NCI-H2107 treated with DMSO at 0.1 percent for 48 hours (cell line): ENCODE measurements at regions not wholly inside any gene's neighbourhood (a gene's known extent, or its start where the extent isn't known, plus 50 kb on each side); places are given as distances from the start of the nearest gene placed in this dataset.

Experiments used
- DNase-seq: peaks from one replicate; lab custom pipeline; 2025; ENCODE audit not compliant: unreplicated experiment; lab: John Stamatoyannopoulos, UW

DNA sequence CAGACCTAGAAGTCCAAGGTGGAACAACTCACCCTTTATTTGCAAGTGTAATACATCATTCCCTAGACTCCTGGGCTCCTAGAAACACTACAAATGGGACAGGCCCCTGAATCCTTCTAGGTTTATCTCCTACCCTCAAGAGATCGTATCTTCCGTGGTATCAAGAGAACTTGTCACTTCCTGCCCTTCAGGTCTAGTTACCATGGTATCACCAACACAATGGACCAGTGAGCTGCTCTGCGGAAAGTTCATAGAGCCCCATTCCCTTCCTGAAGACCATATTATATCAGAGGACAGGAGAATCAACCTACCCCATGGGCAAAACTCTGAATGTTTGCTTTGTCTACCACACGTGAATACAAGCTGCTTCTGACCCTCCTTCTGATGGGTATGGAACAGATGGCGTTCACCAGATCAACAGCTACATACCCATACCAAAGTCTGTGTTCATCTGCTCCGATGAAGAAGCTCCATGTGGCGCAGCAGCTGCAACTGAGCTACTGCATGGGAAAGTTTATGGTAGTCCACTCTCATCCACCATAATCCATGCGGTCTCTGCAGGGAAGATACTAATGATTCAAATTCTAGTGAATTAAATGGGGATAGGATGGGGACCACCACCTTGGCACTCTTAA, 84.6 kb upstream of the KLF13 start:
- DNase-seq = no peak

DNA sequence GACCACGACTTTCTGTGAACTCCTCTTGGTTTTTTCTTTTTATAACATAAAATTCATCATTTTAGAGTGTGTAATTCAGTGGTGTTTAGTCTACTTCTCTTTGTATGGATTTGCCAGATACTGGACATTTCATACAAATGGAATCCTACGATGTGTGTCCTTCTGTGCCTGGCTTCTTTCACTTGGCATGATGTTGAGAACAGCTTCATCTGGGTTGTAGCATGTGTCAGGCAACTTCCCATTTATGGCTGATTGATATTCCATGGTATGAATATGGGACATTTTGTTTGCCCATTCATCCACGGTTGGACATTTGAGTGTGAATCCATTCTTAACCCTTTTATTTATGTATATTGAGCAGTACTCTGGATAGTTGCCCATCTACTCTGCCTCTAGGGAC, 82.7 kb upstream of the KLF13 start:
- no peak for DNase-seq

DNA sequence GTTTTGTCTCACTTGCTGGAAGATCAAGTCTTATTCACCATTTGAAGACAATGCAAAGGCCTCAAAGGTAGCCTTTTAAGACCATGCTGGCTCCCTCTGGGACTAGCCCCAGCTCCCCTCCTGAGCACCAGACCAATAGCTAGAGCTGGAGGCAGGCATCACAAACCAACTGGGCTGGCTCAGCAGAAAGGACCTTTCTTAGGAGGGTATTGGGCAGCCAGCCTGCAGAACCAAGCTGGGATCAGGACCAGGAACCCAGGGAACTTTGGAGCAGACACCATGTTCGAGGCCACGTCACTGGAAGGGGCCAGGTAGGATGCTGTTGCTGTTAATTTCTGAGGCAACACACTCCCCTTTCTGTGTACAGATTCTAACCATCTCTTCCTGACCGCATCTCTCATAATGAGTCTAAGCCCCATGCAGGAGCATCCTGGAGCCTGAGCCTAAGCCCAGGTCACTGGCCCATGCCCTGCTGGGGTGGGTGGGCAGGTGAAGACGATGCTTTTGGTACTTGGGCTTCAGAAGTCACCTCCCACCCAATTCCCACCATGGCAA, 81.4 kb upstream of the KLF13 start:
- DNase-seq = no peak

DNA sequence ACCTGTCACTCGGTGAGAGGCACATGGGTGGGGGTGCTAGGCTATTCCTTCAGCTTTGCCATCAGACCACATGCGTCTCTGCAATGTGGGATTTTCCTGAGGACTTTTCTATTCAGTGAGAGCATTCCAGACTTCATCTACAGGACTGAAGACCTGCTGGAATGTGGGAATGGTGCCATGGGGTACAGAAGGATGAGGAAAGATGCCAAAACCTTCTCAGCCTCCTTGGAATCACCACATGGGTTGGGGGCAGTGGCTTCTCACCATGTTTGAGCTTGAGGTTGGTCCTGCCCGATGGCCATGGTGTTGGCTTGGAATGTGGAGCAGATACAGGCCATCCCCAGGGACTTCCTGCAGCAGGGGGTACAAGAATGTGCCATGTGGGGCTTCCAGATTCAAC, 80.9 kb upstream of the KLF13 start:
- no peak for DNase-seq

DNA sequence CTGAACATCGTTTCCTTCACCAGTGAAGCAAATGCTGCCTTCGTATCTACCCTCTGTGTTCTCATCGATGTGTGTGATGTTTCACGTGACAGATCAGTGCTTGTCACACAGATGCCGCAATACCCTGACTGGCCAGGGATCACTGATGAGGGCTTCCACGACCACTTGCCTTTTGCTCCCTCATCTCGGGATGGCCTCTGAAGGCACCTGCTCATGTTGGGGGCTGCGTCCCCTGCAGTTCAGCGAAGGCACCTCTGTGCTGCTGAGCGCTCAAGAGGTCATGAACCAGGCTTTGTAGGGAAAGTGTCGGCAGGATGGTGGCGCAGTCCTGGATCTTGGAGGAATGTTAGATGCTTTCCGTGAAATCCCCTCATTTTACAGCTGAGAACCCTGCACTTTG, 79.2 kb upstream of the KLF13 start:
- DNase-seq = no peak

DNA sequence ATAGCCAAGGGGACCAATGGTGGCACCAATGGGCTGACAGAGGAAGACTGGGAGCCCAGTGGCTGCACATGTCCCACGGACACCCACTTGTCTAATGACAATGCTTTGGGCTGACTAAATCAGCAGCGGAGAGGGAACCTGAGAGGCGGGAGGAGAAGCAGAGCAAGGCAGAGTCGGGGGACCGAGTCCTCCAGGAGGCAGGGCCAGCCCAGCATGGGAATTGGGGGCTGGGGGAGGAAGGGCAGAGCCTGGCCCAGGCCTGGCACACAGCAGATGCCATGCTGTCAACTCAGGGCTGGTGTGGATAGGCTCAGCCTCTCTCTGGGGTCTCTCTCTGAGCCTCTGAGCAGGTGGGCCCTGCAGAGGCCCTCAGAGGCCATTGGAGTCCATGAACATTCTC, 78.4 kb upstream of the KLF13 start:
- no peak for DNase-seq

DNA sequence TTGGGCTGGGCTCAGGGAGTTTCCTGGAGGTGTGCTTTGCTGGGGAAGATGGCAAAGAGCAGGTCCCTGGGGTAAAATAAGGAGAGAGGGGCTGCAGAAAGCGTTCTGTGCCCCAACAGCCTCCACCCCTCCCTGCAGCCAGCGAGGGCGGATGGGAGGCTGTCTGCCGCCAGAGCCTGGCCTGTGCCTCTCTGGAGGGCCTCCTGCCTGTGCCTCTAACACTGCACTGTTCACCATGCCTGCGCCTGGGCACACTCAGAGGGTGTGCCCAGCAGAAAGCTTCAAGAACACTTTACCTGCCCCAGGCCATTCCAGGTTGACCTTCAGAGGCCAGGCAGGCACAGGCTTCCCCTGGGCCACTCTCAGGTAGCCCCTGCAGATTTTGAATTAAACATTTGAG, 77.7 kb upstream of the KLF13 start:
- DNase-seq = no peak

DNA sequence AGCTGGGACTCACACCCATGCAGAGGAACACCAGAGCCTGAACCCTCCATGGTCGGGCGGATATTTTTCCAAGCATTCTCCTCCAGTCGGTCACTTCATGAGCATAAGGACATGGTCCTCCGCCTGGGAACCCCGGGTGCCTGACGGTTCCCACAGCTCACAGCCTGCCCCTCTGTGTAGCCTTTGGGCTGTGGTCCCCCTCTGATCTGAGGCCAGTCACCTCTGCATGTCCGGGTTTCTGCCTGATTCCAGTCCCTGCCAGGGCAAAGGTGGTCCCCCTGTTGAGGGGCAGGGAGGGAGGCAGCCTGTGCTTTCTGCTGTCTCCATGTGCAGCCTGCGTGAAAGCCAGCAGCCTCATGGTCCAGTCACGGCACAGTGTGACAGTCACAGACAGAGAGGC, 76.6 kb upstream of the KLF13 start:
- no peak for DNase-seq

DNA sequence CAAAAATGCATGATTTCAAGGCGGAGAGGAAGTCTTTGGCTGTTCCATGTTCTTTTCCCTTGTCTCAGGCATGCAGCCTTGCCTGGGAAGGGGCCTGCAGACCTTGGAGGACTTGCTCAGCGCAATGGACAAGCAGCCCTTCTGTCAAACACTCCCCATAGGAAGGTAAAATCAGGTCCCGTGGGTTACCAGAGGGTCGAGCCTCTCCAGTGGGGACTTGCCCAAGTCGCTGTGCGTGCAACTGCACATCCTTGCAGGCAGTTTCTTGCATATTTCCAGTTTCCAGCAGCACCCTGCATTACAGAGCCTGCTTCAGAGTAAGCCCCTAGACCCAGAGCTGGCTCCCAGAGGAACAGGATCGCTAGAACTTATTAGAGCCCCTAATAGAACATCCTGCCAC, 75.5 kb upstream of the KLF13 start:
- no peak for DNase-seq

DNA sequence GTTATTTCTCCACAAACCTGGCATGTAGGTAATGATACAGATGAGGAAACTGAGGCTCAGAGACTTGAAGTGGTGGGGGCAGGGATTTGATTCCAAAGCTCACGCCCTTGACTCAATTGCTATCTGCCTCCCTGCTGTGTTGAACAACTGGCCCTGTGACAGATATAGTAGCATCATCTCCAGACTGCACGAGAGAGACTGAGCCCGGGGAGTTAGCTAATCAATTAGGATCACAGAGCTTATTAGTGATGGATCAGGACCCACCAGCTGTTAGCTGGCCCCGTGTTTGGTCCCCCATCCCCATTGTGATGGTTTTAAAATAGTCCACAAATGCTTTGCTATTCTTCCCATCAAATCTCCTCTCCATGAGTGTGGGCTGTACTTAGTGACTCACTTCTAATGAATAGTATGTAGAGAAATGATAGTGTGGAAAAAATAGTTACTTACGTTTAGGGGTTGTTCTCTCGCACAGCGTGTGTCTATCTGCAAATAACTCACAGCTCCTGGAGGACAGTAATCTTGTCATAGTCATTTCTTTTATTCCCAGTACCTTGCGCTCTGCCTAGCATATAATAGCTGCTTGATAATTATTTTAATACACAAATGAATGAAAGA, 74.4 kb upstream of the KLF13 start:
- no peak for DNase-seq

DNA sequence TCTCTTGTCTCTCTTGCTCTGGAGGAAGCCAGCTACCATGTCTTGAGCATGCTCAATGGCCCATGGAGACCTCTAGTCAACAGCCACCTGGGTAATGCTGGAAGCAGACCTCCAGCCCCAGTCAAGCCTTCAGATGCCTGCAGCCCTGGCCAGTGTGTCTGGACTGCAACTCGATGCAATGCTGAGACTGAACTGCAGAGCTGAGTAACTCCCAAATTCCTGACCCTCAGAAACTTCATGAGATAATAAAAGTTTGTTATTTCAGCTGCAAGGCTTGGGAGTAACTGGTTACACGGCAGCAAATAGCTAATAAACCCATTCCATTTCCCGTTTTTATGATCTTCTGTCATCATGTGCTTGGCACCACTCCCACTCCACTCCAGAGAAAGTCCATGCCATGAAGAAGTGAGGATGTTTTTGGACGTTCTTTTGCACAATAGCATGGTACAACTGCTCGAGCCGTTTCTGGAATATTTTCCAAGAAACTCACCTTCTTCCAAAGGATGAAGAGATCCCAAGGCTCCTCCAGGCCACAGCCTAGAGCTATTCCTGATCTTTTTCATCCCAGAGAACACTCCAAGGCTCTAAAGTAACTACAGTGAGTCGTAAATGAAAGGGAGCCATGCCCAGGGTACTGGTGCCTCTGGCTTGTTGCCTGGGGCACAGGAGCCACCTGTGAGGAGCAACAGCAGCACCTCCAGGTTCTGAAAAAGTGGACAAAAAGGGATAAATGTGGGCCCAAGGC, 72.0 kb upstream of the KLF13 start:
- no peak for DNase-seq

DNA sequence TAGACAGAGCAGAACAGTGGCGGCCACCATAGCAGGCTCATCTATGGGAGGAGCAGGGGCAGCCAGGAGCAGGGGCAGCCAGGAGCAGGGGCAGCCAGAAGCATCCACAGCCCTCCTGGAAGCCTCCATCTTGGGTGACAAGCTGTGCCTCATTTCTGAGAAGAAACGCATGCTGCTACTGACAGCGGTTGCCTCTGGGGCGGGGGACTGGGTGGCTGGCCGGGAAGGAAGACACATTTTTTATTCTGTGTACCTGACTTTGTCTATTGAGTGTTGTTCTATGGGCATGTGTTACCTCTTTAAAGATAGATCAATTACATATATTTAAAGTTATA, 71.5 kb upstream of the KLF13 start:
- no peak for DNase-seq

DNA sequence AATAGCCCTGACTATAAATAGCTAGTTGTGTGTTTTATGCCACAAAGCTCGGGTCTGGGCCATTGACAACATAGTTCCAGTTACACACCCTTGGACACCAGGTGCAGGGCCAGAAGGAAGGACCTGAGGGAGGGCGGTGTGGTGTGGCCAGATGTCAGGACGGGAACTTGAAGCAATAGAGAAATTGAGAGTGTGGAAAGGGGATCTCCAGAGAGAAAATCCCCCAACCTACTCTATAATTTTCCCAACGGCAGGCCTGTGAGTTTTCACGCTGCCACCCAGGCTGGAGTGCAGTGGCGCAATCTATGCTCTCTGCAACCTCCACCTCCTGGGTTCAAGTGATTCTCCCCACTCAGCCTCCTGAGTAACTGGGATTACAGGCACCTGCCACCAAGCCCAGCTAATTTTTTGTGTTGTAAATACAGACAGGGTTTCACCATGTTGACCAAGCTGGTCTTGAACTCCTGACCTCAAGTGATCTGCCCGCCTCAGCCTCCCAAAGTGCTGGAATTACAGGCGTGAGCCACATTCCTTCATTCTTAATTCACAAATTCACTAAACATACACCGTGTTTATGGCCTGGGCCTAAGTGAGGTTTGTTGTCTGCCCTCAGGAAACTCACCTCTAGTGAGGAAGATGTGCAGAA, 70.8 kb upstream of the KLF13 start:
- no peak for DNase-seq

DNA sequence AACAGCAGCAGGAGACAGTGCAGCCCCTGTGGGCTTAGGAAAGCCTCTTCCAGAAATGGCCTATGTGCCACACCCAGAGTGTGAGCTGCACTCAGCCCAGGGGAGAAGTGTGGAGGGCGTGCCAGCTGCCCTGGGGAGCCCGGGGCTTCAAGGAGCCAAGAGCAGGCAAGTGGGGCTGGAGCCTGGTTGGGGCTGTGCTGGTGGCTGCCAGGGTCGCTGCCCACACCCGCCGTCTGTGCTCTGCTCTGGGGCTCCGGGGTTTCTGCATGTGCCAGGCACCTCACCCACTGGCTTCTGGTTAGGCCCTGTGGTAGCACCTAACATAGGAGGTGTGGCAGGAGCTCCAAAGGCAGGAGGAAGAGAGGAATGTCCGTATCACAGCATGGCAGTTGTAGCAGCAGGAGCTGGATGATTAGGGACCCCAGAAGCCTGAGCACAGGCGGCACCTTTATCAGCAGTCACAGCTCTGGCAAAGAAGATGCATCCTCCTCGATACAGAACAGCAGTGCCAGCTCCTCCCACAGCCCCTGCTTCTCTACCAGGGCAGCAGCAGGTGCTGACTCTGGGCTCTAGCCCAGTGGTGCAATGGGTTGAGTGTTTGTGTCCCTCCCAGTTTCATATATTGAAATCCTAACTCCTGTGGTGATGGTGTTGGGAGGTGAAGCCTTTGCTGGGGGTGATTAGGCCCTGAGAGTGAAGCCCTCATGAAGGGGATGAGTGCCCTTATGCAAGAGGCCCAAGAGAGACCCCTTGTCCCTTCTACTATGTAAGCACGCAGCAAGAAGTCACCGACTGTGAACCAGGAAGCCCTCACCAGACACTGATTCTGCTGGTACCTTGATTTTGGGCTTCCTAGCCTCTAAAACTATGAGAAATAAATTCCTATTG, 70.0 kb upstream of the KLF13 start:
- DNase-seq = no peak

DNA sequence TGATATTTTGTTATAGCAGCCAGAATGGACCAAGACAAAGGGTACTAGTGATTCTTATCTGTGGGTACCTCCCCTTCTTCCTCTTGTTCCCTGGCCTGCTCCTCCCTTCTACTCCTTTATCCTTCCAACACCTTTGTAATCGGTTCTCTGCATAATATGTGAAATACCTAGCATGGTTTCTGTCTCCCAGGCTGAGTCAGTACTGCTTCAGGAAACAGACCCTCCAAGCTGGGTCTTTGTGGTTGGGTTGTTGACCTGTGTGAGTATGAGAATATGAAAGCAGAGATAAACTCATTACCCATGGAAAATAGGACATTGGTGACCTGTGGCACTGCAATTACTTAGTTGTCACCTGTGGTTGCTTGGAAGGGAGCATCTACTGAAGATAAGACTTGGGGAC, 69.3 kb upstream of the KLF13 start:
- DNase-seq = no peak

DNA sequence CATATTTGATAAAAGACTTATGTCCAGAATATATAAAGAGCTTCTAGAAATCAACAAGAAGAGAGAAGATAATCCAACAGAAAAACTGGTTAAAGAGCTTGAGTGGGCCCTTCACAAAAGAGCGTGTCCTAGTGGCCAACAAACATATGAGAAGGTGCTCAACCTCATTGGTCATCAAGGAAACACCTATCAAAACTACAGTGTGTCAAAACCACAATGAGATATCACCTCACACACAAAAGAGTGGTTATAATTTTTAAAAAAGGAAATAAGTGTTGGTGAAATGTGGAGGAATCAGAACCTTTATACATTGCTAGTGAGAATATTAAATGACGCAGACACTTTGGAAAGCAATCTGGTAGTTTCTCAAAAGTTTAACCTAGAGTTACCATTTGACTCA, 68.4 kb upstream of the KLF13 start:
- DNase-seq = no peak

DNA sequence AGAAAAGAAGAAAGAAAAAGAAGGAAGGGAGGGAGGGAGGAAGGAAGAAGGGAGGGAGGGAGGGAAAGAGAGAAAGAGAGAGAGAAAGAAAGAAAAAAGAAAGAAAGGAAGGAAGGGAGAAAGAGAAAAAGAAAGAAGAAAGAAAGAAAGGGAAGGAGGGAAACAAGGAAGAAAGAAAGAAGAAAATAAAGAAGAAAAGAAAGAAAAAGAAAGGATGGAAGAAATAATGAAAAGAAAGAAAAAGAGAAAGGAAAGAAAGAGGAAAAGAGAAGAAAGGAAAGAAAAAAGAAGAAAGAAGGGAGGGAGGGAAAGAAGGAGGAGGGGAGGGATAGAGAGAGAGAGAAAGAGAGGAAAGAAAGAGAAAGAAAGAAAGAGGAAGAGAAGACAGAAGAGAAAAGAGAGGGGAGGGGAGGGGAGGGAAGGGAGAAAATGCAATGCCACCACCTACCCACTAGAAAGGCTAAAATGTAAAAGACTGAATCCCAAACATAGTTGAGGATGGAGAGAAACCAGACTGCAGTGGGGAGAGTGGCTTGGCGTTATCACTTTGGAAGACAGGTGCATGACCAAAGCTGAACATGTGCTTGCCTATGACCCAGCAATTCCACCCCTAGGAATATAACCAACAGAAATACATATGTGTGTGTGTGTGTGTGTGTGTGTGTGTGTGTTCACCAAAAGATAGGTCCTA, 66.9 kb upstream of the KLF13 start:
- no peak for DNase-seq

DNA sequence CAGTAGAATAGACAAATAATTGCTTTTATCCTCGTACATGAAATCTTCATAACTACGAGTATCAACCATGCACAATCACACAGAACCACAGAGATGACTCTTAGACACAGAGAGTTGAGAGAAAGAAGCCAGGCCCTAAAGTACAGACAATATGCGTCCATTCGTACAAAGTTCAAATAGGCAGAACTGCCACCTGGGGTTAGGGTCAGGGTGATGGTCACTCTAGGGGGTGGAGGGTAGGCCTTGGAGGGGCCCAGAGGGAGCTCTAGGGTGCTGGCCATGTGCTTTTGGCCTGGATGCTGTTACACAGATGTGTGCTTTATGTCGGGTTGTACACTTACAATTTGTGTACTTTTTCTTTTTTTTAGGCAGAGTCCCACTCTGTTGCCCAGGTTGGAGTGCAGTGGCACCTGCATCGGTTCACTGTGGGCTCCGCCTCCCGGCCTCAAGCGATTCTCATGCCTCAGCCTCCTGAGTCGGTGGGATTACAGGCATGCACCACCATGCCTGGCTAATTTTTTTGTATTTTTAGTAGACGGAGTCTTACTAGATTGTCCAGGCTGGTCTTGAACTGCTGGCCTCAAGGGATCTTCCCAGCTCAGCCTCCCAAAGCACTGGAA, 65.9 kb upstream of the KLF13 start:
- DNase-seq = no peak

DNA sequence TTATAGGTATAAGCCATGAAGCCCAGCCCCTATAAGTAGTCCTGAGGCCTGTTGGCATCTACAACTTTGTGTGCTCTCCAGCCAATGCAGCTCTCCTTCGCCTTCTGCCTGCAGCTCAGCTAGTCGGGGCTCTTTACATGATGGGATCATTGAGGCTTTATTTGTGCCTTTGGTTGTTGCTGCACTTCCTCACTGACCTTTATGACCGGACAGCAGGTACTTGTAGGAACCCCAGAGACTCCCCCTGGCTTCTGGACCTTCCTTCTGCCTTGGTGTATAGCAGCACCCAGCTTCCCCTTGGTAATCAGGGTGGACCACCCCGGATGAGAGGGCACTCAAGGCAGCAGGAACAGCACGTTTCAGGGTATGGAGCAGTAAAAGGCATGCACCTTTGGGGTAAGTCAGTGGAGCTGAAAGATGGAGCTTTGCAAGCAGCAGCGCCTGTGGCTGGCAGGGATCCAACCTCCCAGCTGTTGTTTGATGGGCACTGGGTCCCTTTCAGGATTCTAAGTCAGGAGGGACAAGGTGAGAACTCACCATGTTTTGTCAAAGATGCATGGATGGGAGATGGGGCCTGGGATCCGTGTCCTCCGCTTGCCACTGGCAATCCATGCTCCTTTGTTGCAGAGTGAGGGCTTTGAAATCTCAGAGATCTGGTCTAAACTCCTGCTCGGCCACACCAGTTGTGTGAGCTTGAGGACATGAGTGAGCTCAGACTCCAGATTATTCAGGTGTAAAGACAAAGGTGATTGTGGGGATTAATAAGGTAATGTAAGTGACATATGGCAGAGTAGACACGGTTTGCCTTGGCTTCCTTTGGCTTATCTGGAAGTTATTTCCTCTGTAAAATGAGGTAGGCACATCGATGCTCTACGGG, 65.1 kb upstream of the KLF13 start:
- no peak for DNase-seq
